Pancreas (tissue), 10 donors: ENCODE measurements at regions not wholly inside any gene's neighbourhood (a gene's known extent, or its start where the extent isn't known, plus 50 kb on each side); places are given as distances from the start of the nearest gene placed in this dataset.
"Not testable (repeated sequence)": the region's sequence is repeated elsewhere in the genome, so short reads cannot be mapped to it uniquely, and the experiment has no call there.

Experiments used
- ATAC-seq, 4 donors: fragments of 200-7000 bp; cut with Tn5 transposase; one replicate each; pipeline versions ENCODE4 v1.8.0 to v1.9.1; 2020; ENCODE audit warnings: mild to moderate bottlenecking in 4 of 4, moderate library complexity in 4 of 4
- DNase-seq, 6 donors: peaks; one replicate each; pipeline ENCODE4 v3.0.0-alpha.2; 2020
- FAIRE-seq: peaks from 2 replicates; lab custom pipeline; 2012; peaks lifted over from hg19 to GRCh38; lab: Jason Lieb, UNC
- H3K27ac ChIP-seq, 4 donors: fragments of 200-600 bp; sonication (generic); 1 replicate in 3 of 4; 2 replicates in 1 of 4; pipeline versions ENCODE4 v1.5.0 to v1.8.0; 2020
- H3K27me3 ChIP-seq, 4 donors: fragments of 200-600 bp; one replicate each; pipeline ENCODE4 v1.8.0; 2021
- H3K36me3 ChIP-seq, 3 donors: fragments of 200-600 bp; sonication (generic) in 1 of 3; one replicate each; pipeline versions ENCODE4 v1.5.0 to v1.8.0; 2020 to 2021
- H3K4me1 ChIP-seq, 3 donors: fragments of 200-600 bp; one replicate each; pipeline ENCODE4 v1.8.0; 2021
- H3K4me3 ChIP-seq, 4 donors: fragments of 200-600 bp; sonication (generic) in 2 of 4; one replicate each; pipeline versions ENCODE4 v1.5.0 to v1.8.0; 2020 to 2021
- H3K9me3 ChIP-seq, 4 donors: fragments of 200-600 bp; one replicate each; pipeline ENCODE4 v1.8.0; 2021
- CTCF ChIP-seq, 4 donors: fragments of 200-600 bp; sonication (generic) in 3 of 4; IDR thresholded peaks; one replicate each; pipeline versions ENCODE4 v1.5.0 to v1.8.0; 2021; ENCODE audit warnings: antibody characterized with exemption in 4 of 4
- WGBS, 2 donors: extraction: QIAGEN DNeasy Blood & Tissue Kit; methylation state at CpG; one replicate each; pipeline ENCODE4 v1.1.7; 2013; 5-methylcytosine and 5-hydroxymethylcytosine counted together
- intact Hi-C, 3 donors: fragments of 100-400 bp; cut with DNase I; formaldehyde crosslinking; loops; one replicate each; pipeline versions ENCODE4 v1.11.1 to v1.14.2; 2022
- donor health status: healthy with polysubstance abuse.
- donor health status: DM: no; HTN: no; CAD: no; lungs with moderate emphysema.
- donor health status: DM: no; HTN: no; CAD: no.
- donor health status: control.
- donor health status: control.
- donor health status: Bipolar disorder and iron deficiency.
- donor health status: DM: yes; HTN: yes; CAD: no.
- donor health status: DM: no; HTN: no; CAD: no.
- donor health status: DM: no; HTN: no; CAD: no.
- donor health status: DM: yes; HTN: yes; CAD: no.

GRCh38 chr2:198874472-198874858, 583.3 kb downstream of the SATB2 start:
- H3K27me3 ChIP-seq: no peaks in the 10 kb centered on the region
- ATAC-seq: no peak
- 34 to 41% methylated on average over 2 of the region's 2 CpGs for WGBS, 2 donors

GRCh38 chr2:198873503-198874471, 584.0 kb downstream of the SATB2 start:
- Histone ChIP-seq H3K9me3 (no peaks in the 10 kb centered on the region), H3K36me3 (no peaks in the 10 kb centered on the region), H3K4me1 (no peaks in the 10 kb centered on the region), H3K27me3 (no peaks in the 10 kb centered on the region), H3K27ac (no peak overlapping the region), H3K4me3 (no peak overlapping the region)
- DNase-seq: no peak
- no peak for ATAC-seq
- no peak for TF ChIP-seq CTCF (IDR thresholded peaks at IDR 0.05)
- no peak for FAIRE-seq
- WGBS, 2 donors: 66 to 82% methylated on average over 8 of the region's 8 CpGs
- intact Hi-C loops: no loop called here

More at GRCh38 chr2:198874472-198874858, 583.3 kb downstream of the SATB2 start:
- H3K27ac ChIP-seq: no peak overlapping the region
- H3K36me3 ChIP-seq: no peaks in the 10 kb centered on the region
- no peak overlapping the region for H3K4me3 ChIP-seq
- DNase-seq (no peak), FAIRE-seq (no peak)
- no peaks in the 10 kb centered on the region for H3K4me1 ChIP-seq
- intact Hi-C loops: no loop called here
- TF ChIP-seq CTCF (IDR thresholded peaks at IDR 0.05): no peak
- no peaks in the 10 kb centered on the region for H3K9me3 ChIP-seq

GRCh38 chr2:198863655-198864054, 594.1 kb downstream of the SATB2 start:
- FAIRE-seq (no peak), DNase-seq (no peak), ATAC-seq (no peak)
- 63 to 66% methylated on average over 5 of the region's 5 CpGs for WGBS, 2 donors
- Histone ChIP-seq H3K36me3 (no peaks in the 10 kb centered on the region), H3K9me3 (no peaks in the 10 kb centered on the region), H3K4me1 (no peaks in the 10 kb centered on the region), H3K27ac (no peak overlapping the region), H3K27me3 (no peaks in the 10 kb centered on the region), H3K4me3 (no peak overlapping the region)
- no peak for TF ChIP-seq CTCF (IDR thresholded peaks at IDR 0.05)
- intact Hi-C loops: no loop called here

GRCh38 chr2:198861080-198861479, 596.7 kb downstream of the SATB2 start:
- Histone ChIP-seq H3K4me3 (no peak overlapping the region), H3K4me1 (no peaks in the 10 kb centered on the region), H3K27me3 (no peaks in the 10 kb centered on the region), H3K9me3 (no peaks in the 10 kb centered on the region), H3K36me3 (no peaks in the 10 kb centered on the region), H3K27ac (no peak overlapping the region)
- TF ChIP-seq CTCF (IDR thresholded peaks at IDR 0.05): no peak
- intact Hi-C loops: no loop called here
- FAIRE-seq: no peak
- WGBS, 2 donors: 89 to 93% methylated on average over 2 of the region's 2 CpGs
- DNase-seq: no peak
- no peak for ATAC-seq

- no peak for FAIRE-seq
Measured at GRCh38 chr2:198857246-198857645, 600.5 kb downstream of the SATB2 start.

GRCh38 chr2:198855746-198856145, 602.0 kb downstream of the SATB2 start:
- H3K4me1 ChIP-seq, H3K4me3 ChIP-seq, H3K9me3 ChIP-seq, FAIRE-seq, H3K36me3 ChIP-seq, DNase-seq, intact Hi-C loops, ATAC-seq, H3K27me3 ChIP-seq, H3K27ac ChIP-seq: not testable (repeated sequence)
- WGBS, 2 donors: 67 to 75% methylated on average over 6 of the region's 6 CpGs

More at GRCh38 chr2:198857246-198857645, 600.5 kb downstream of the SATB2 start:
- 30 to 36% methylated on average over 1 of the region's 1 CpG for WGBS, 2 donors
- Histone ChIP-seq H3K4me3 (no peak overlapping the region), H3K27me3 (no peaks in the 10 kb centered on the region), H3K27ac (no peak overlapping the region), H3K4me1 (no peaks in the 10 kb centered on the region), H3K9me3 (no peaks in the 10 kb centered on the region), H3K36me3 (no peaks in the 10 kb centered on the region)
- DNase-seq (no peak), ATAC-seq (no peak)
- no peak for TF ChIP-seq CTCF (IDR thresholded peaks at IDR 0.05)
- intact Hi-C loops: no loop called here
